HEK293 (cell line): ENCODE measurements at regions not wholly inside any gene's neighbourhood (a gene's known extent, or its start where the extent isn't known, plus 50 kb on each side); places are given as distances from the start of the nearest gene placed in this dataset.

Experiments used
- CTCF ChIA-PET: fragments of 350-600 bp; formaldehyde crosslinking; extraction: SDS; loops from one replicate; lab custom pipeline; 2021; ENCODE audit warnings: antibody characterized with exemption; lab: Yijun Ruan, JAX
- POLR2A ChIA-PET: fragments of 300-600 bp; formaldehyde crosslinking; extraction: SDS; loops from one replicate; lab custom pipeline; 2020; ENCODE audit warnings: antibody characterized with exemption, inconsistent platforms; lab: Yijun Ruan, JAX
- H3K27ac ChIP-seq: fragments of 200-500 bp; sonication (Bioruptor generic); 2 replicates; pipeline ENCODE4 v1.5.1; 2014; ENCODE audit warnings: low read depth, low read length, control low read depth, inconsistent platforms; ENCODE audit errors: extremely low read depth
- H3K36me3 ChIP-seq, 2 experiments: fragments of 200-500 bp in 1 of 2; sonication (Bioruptor generic) in 1 of 2; 1 replicate in 1 of 2; 2 replicates in 1 of 2; pipeline ENCODE4 v1.5.1; 2014 to 2017; ENCODE audit warnings: inconsistent platforms in 2 of 2, low read length in 2 of 2; ENCODE audit not compliant: control insufficient read depth in 2 of 2, insufficient read depth in 1 of 2
- H3K4me1 ChIP-seq: fragments of 200-500 bp; sonication (Bioruptor generic); 2 replicates; pipeline ENCODE4 v1.5.1; 2014; ENCODE audit warnings: mild to moderate bottlenecking, low read length, inconsistent platforms; ENCODE audit not compliant: control insufficient read depth, insufficient read depth
- H3K4me3 ChIP-seq: 2 replicates; pipeline ENCODE4 v1.5.1; 2011; ENCODE audit warnings: low read depth, mild to moderate bottlenecking, control low read depth, low read length, moderate library complexity
- H3K9me3 ChIP-seq: fragments of 200-500 bp; sonication (Bioruptor generic); 2 replicates; pipeline ENCODE4 v1.5.1; 2014; ENCODE audit warnings: low read depth, low read length, inconsistent platforms; ENCODE audit not compliant: control insufficient read depth, insufficient read depth
- KLF10 ChIP-seq: fragments of 450-650 bp; IDR thresholded peaks from 2 replicates; pipeline ENCODE4 v1.5.1; 2018; ENCODE audit warnings: missing biosample characterization, mild to moderate bottlenecking, missing genetic modification characterization
- KLF7 ChIP-seq: fragments of 450-650 bp; formaldehyde crosslinking; IDR thresholded peaks from 2 replicates; pipeline ENCODE4 v1.5.1; 2016; ENCODE audit warnings: missing biosample characterization, missing genetic modification characterization, borderline replicate concordance
- MYNN ChIP-seq: fragments of 450-650 bp; formaldehyde crosslinking; IDR thresholded peaks from 2 replicates; pipeline ENCODE4 v1.5.1; 2016; ENCODE audit warnings: missing biosample characterization, missing genetic modification characterization, borderline replicate concordance
- PRDM2 ChIP-seq: fragments of 450-650 bp; formaldehyde crosslinking; IDR thresholded peaks from 2 replicates; pipeline ENCODE4 v1.5.1; 2016; ENCODE audit warnings: missing biosample characterization, missing genetic modification characterization, borderline replicate concordance
- SETDB1 ChIP-seq: IDR thresholded peaks from one replicate; pipeline ENCODE4 v1.6.1; 2017; ENCODE audit warnings: mild to moderate bottlenecking, low read length, moderate library complexity, mixed read lengths; ENCODE audit not compliant: insufficient read length
- SP3 ChIP-seq: fragments of 450-650 bp; formaldehyde crosslinking; IDR thresholded peaks from 2 replicates; pipeline ENCODE4 v1.5.1; 2016; ENCODE audit warnings: missing biosample characterization, missing genetic modification characterization
- TRIM28 ChIP-seq: IDR thresholded peaks from 2 replicates; pipeline ENCODE4 v1.6.1; 2011; ENCODE audit warnings: low read length, control low read depth, borderline replicate concordance
- ZNF112 ChIP-seq: fragments of 450-650 bp; formaldehyde crosslinking; IDR thresholded peaks from 2 replicates; pipeline ENCODE4 v1.5.0; 2017; ENCODE audit warnings: missing biosample characterization, missing genetic modification characterization
- ZNF121 ChIP-seq: fragments of 450-650 bp; formaldehyde crosslinking; IDR thresholded peaks from 2 replicates; pipeline ENCODE4 v1.5.1; 2016; ENCODE audit warnings: missing biosample characterization, missing genetic modification characterization
- ZNF146 ChIP-seq: fragments of 450-650 bp; formaldehyde crosslinking; IDR thresholded peaks from 2 replicates; pipeline ENCODE4 v1.5.1; 2016; ENCODE audit warnings: missing biosample characterization, missing genetic modification characterization
- ZNF174 ChIP-seq: fragments of 450-650 bp; formaldehyde crosslinking; IDR thresholded peaks from 2 replicates; pipeline ENCODE4 v1.5.0; 2017; ENCODE audit warnings: missing biosample characterization, mild to moderate bottlenecking, missing genetic modification characterization
- ZNF26 ChIP-seq: fragments of 450-650 bp; formaldehyde crosslinking; IDR thresholded peaks from 2 replicates; pipeline ENCODE4 v1.5.1; 2016; ENCODE audit warnings: missing biosample characterization, missing genetic modification characterization
- ZNF423 ChIP-seq: fragments of 450-650 bp; formaldehyde crosslinking; IDR thresholded peaks from 2 replicates; pipeline ENCODE4 v1.5.1; 2016; ENCODE audit warnings: missing biosample characterization, missing genetic modification characterization
- ZNF426 ChIP-seq: fragments of 450-650 bp; formaldehyde crosslinking; IDR thresholded peaks from 2 replicates; pipeline ENCODE4 v1.5.1; 2017; ENCODE audit warnings: missing biosample characterization, missing genetic modification characterization, mild to moderate bottlenecking, inconsistent platforms, moderate library complexity
- ZNF48 ChIP-seq: fragments of 450-650 bp; formaldehyde crosslinking; IDR thresholded peaks from 2 replicates; pipeline ENCODE4 v1.5.1; 2016; ENCODE audit warnings: missing biosample characterization, missing genetic modification characterization
- ZNF529 ChIP-seq: fragments of 450-650 bp; formaldehyde crosslinking; IDR thresholded peaks from 2 replicates; pipeline ENCODE4 v1.5.1; 2017; ENCODE audit warnings: missing genetic modification characterization, missing biosample characterization; ENCODE audit not compliant: insufficient replicate concordance
- ZNF660 ChIP-seq: fragments of 450-650 bp; IDR thresholded peaks from 2 replicates; pipeline ENCODE4 v1.5.1; 2018; ENCODE audit warnings: missing biosample characterization, mild to moderate bottlenecking, missing genetic modification characterization
- ZSCAN4 ChIP-seq: fragments of 450-650 bp; formaldehyde crosslinking; IDR thresholded peaks from 2 replicates; pipeline ENCODE4 v1.5.1; 2017; ENCODE audit warnings: missing biosample characterization, missing genetic modification characterization
- TF ChIP-seq, protein P1 (sequence below): fragments of 450-650 bp; formaldehyde crosslinking; IDR thresholded peaks from 2 replicates; pipeline ENCODE4 v1.5.1; 2016; ENCODE audit warnings: missing biosample characterization, missing genetic modification characterization

DNA sequence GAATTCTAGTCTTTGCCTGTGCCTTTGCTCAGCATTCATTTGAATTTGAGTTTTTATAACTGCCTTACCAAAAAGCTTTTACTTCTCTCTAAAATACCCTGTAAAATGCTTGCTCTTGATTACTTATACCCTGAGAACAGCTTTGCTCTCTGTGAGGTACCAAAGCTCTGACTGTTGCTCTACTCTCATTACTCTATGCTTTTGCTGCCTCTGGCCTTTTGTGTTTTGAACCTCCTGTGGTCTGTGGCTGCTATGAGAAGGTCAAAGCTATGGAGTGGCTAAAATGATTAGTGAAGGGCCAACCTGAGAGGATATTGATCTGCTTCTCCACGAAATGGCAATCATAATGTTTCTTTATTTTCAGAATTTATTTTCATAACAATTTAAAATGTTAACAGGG is 375.6 kb upstream of the IMPG1 start:
- POLR2A ChIA-PET: no interaction called here

More for the DNA sequence above, 375.6 kb upstream of the IMPG1 start:
- Histone ChIP-seq H3K4me1 (no peaks in the 10 kb centered on the region), H3K27ac (no peak overlapping the region), H3K36me3 (no peaks in the 10 kb centered on the region), H3K4me3 (no peak overlapping the region), H3K9me3 (no peaks in the 10 kb centered on the region)
- CTCF ChIA-PET: interaction anchor here (0.6 kb wide), 1 partner anchor 26 kb away, joined by 4 read pairs; no protein-coding TSS in a partner anchor
- TF ChIP-seq ZNF26 (tag by site-specific recombination) (no peak), ZNF660 (tag by site-specific recombination) (no peak), KLF10 (tag by site-specific recombination) (no peak), ZSCAN4 (tag by site-specific recombination) (no peak), ZNF174 (tag by site-specific recombination) (no peak), ZNF112 (no peak), ZNF423 (tag by site-specific recombination) (no peak), ZNF426 (tag by site-specific recombination) (no peak), TRIM28 (no peak), ZNF529 (tag by site-specific recombination) (no peak), ZNF121 (tag by site-specific recombination) (no peak), SETDB1 (no peak), ZNF146 (tag by site-specific recombination) (no peak), ZNF48 (tag by site-specific recombination) (no peak), SP3 (tag by site-specific recombination) (no peak), KLF7 (tag by site-specific recombination) (no peak), MYNN (no peak), PRDM2 (tag by site-specific recombination) (no peak)
- TF ChIP-seq, protein P1, sequence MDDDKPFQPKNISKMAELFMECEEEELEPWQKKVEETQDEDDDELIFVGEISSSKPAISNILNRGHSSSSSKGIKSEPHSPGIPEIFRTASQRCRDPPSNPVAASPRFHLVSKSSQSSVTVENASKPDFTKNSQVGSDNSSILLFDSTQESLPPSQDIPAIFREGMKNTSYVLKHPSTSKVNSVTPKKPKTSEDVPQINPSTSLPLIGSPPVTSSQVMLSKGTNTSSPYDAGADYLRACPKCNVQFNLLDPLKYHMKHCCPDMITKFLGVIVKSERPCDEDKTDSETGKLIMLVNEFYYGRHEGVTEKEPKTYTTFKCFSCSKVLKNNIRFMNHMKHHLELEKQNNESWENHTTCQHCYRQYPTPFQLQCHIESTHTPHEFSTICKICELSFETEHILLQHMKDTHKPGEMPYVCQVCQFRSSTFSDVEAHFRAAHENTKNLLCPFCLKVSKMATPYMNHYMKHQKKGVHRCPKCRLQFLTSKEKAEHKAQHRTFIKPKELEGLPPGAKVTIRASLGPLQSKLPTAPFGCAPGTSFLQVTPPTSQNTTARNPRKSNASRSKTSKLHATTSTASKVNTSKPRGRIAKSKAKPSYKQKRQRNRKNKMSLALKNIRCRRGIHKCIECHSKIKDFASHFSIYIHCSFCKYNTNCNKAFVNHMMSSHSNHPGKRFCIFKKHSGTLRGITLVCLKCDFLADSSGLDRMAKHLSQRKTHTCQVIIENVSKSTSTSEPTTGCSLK (tag by site-specific recombination): no peak
